NB4 (cell line): ENCODE measurements at regions not wholly inside any gene's neighbourhood (a gene's known extent, or its start where the extent isn't known, plus 50 kb on each side); places are given as distances from the start of the nearest gene placed in this dataset.
"Not testable (repeated sequence)": the region's sequence is repeated elsewhere in the genome, so short reads cannot be mapped to it uniquely, and the experiment has no call there.

Experiments used
- DNase-seq: peaks from one replicate; pipeline ENCODE4 v3.0.0; 2010; ENCODE audit warnings: low read depth
- H3K4me3 ChIP-seq: one replicate; pipeline ENCODE4 v1.5.1; 2011; ENCODE audit warnings: mild to moderate bottlenecking, low read depth, low read length, moderate library complexity
- CTCF ChIP-seq: IDR thresholded peaks from one replicate; pipeline ENCODE4 v1.5.1; 2012; ENCODE audit warnings: low read depth, low read length
- MAX ChIP-seq: IDR thresholded peaks from 2 replicates; pipeline ENCODE4 v1.6.1; 2011; ENCODE audit warnings: low read depth, low read length
- MYC ChIP-seq: IDR thresholded peaks from 2 replicates; pipeline ENCODE4 v1.6.1; 2011; ENCODE audit warnings: low read depth, low read length
- POLR2A ChIP-seq: IDR thresholded peaks from 2 replicates; pipeline ENCODE4 v1.6.1; 2011; ENCODE audit warnings: mild to moderate bottlenecking; ENCODE audit not compliant: insufficient read length; ENCODE audit errors: extremely low read depth

- H3K4me3 ChIP-seq, result no peak overlapping the region
- no peak for TF ChIP-seq MAX
- peak; percentile 16 for TF ChIP-seq CTCF
- peak; percentile 36 for DNase-seq
These were observed 229.9 kb upstream of the PRSS1 start for GRCh38 chr7:142519079-142520078.

- TF ChIP-seq CTCF (peak; percentile 88), MYC (no peak), MAX (0 out of 2 replicates have a peak, but pooled peaks have one; percentile 14), POLR2A (no peak)
- DNase-seq, result peak; percentile 80
- no peak overlapping the region for H3K4me3 ChIP-seq
These were observed 233.2 kb upstream of the PRSS1 start for GRCh38 chr7:142516038-142516501.

GRCh38 chr7:142514716-142515115 lies 234.6 kb upstream of the PRSS1 start:
- H3K4me3 ChIP-seq, DNase-seq: not testable (repeated sequence)

GRCh38 chr7:142513178-142513955 lies 235.9 kb upstream of the PRSS1 start:
- DNase-seq, result no peak
- TF ChIP-seq POLR2A (no peak), CTCF (no peak), MYC (no peak), MAX (no peak)
- no peak overlapping the region for H3K4me3 ChIP-seq

GRCh38 chr7:142511801-142512200 lies 237.5 kb upstream of the PRSS1 start:
- DNase-seq, result no peak
- no peak overlapping the region for H3K4me3 ChIP-seq
- TF ChIP-seq POLR2A (no peak), MAX (no peak), MYC (no peak), CTCF (no peak)

- TF ChIP-seq MAX (no peak), CTCF (no peak), POLR2A (no peak), MYC (no peak)
- H3K4me3 ChIP-seq, result no peak overlapping the region
- no peak for DNase-seq
These were observed 237.9 kb upstream of the PRSS1 start for GRCh38 chr7:142511374-142511773.

GRCh38 chr7:142509235-142509634 lies 240.0 kb upstream of the PRSS1 start:
- DNase-seq, H3K4me3 ChIP-seq: not testable (repeated sequence)
